M059J (cell line): ENCODE measurements at regions not wholly inside any gene's neighbourhood (a gene's known extent, or its start where the extent isn't known, plus 50 kb on each side); places are given as distances from the start of the nearest gene placed in this dataset.

Experiments used
- DNase-seq: peaks from one replicate; pipeline ENCODE4 v3.0.0-alpha.2; 2012; ENCODE audit warnings: low read depth

DNA sequence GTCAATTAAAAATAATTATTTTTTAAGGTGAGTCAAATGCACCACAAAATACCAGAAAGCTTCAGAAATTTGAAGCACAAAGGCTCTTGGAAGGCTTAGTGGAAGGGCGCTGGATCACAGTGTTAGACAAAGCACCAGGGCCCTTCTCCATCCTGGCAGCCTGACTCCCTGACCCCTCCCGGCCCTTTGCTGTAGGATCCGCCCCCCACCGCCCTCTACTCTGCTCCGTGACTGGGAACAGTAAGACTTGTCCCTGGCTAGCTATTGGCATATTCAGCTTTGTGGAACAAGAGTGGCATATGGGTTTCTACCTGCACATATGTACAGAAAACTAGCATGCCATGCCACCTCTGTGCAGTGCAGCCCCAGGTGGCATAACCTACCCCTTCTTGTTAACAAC, 222.1 kb downstream of the SYK start:
- DNase-seq: no peak

GRCh38 chr9:91024841-91025240, 223.2 kb downstream of the SYK start:
- DNase-seq: no peak

GRCh38 chr9:91025856-91026255, 224.2 kb downstream of the SYK start:
- no peak for DNase-seq

DNA sequence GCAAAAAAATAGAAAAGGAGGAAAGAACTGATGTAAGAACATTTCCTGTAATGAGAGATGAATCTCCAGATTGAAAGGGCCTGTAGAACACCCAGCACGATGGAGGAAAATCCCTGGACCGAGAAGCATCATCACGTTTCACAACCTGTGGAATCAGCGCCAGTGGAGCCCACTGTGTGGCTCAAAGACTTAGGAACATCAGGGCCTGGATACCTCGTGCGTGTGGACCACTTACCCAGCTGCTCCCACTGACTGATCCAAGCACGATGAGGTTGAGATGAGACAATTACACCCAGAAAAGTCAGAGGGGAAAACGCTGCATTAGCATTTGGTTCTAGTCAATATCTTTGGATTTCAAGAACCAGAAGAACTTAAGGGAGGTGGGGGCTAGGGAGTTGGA, 224.6 kb downstream of the SYK start:
- DNase-seq: no peak

- DNase-seq: no peak
Observed at GRCh38 chr9:91027005-91027404, 225.4 kb downstream of the SYK start.

DNA sequence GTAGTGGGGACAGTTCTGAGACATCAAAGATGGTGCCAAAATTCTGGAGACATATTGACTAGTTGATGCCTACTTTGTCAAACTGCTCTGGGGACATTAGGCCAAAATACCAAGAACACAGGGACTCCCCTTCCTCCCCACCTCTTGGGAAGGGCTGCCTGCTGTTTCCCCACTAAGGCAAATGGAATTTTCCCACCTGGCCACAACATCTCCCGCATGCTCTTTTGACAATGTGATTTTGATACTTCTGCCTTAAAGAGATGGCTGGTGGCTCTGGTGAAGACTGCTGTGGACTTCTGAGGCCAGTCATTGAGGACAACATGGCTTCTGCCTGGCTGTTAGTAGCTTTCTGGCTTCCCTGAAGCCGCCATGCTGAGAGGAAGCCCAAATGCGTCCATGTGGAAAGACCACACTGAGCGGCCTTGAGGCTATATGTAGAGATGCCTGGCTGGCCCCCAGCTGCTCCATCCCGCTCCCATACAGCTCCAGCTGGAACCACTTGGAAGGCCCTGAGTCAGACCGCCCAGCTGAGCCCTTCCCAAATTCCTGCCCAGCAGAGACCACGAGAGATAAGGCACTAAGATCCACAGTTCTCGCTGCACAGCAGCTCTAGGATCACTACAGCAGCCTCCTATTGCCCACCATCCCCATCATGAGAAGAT, 226.7 kb downstream of the SYK start:
- no peak for DNase-seq

DNA sequence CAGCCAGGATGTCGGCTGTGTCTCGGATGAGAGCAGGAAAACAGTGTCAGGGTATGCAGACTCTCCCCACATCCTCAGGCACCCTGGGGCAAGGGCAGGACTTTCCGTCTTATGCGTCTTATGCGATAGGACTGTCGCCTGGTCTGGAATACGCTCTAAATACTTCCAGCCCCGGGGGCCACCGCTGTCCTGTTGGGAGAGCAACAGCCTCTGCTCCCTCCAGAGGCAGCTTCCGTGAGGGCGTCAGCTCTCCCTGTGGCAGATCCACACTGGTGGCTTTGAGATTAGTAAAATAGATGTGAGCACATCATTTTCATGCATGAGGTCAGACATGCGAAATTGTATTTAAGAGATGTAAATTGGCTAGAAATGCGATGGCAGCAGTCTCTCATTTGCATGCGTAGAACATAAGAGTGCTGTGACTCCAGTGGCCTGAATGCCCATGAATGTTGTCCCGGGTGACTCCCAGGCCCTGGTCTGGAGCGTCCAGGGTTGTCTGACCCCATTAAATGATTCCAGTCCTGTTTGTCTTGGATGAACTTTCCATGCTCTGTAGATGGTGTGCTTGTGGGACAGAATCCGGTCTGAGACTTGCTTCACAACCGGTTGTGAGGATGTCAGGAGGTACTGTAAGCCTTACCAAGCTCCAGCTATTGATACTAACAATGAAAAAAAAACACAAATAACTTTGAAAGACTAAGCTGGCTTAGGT, 228.2 kb downstream of the SYK start:
- DNase-seq: no peak

DNA sequence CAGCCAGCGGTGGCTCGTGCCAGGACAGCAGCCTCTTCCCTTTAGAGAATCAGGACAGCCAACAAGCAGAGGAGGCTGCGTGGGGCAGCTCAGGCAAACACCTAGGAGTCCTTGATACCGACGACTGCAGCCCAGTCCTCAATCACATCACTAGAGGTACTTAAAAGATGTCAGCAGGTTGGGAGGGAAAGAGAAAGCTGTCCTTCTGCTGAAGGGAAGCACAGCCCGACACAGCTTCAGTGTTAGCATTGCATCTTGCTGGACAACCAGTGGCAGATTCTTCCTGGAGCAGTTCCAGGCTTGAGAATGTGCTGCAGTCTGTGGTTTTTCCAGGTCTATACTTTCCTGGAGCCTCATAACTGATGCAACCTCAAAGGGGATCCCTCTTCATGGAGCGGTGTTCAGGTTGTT, 230.5 kb downstream of the SYK start:
- DNase-seq: peak; percentile 38

- no peak for DNase-seq
Observed at GRCh38 chr9:91033270-91033669, 231.7 kb downstream of the SYK start.

DNA sequence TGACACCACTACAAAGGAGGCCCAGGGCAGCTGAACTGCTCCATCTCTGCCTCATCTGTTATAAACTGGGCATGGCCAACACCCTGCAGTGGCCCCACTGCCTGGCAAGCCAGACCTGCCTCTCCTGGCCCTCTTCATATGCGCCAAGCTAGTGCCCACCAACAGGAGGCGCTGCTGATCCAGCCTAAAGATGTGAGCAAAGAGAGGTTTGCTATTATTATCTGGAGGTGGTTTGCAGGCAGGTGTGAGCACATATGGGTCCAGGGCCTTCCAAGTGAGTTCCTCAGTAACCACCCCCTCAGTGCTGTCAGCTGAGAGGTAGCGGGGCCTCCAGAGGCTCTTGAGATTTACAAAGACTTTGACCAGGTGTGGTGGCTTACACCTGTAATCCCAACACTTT, 232.2 kb downstream of the SYK start:
- peak; percentile 8 for DNase-seq

GRCh38 chr9:91034521-91034920, 232.9 kb downstream of the SYK start:
- no peak for DNase-seq

DNA sequence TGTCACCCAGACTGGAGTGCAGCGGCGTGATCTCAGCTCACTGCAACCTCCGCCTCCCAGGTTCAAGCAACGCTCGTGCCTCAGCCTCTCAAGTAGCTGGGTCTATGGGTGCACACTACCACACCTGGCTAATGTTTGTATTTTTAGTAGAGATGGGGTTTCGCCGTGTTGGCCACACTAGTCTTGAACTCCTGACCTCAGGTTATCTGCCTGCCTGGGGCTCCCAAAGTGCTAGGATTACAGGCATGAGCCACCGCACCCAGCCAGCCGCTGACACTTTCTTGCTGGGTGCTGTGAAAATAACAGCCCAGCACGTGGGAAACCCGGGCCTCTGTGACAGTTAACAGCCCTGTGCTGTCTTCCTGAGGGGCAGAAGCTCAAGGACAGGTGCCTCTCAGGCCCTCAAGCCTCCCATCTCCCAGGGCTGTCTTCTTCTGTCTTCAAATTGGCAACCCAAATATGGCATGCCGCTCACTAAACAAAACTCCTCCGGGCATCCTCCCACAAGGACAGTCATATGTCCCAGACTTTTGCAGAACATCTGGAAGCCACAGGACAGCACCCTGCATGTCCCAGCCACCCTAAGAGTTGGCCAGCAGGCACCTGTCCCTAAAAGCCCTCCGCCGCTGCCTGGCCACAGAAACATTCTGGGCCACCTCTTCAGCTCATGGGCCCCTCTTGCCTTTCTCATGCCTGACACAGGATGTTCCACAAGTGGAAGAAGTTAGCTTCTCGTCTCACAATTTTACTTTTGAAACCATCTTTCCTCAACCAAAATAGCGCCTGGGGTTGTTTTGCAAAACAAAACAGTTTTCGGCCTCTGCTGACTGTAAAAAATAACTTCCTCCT, 233.6 kb downstream of the SYK start:
- DNase-seq: no peak

DNA sequence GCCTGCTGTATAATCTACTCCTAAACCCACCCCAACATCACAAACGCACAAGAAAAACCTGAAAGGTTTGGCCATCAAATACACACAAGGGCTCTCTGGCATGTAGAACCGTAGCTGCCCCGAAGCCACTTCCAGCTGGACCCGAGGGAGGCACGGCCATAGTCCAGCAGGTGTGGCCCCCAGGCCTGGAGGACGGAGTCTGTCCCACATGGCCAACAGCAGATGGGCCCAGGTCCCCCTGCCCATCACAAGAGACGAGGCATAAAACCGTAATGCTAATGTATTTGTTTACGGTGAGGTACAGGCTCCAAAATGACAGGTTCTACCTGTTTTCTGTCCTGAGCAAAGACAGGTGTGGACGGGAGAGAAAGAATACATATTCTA, 234.2 kb downstream of the SYK start:
- no peak for DNase-seq

DNA sequence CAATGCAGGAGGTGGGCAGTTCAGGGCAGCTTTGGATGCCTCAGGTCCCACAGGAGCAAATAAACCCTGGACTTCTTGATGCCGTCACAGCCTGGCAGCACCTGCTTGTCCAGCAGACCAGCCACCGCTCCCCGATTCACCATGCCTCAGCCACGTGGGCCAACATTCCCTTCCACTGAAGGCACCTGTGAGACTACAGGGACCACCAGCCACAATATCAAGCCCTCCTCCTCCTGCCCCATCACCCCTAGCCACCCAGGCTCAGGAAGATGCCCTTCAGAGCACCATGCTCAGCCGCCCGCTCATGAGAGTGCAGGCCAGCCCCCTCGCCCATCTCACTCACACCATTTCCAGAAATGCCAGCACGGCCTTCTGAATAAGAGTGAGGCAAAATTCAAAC, 234.7 kb downstream of the SYK start:
- DNase-seq: no peak

GRCh38 chr9:91036826-91037510, 235.3 kb downstream of the SYK start:
- peak; percentile 83 for DNase-seq

DNA sequence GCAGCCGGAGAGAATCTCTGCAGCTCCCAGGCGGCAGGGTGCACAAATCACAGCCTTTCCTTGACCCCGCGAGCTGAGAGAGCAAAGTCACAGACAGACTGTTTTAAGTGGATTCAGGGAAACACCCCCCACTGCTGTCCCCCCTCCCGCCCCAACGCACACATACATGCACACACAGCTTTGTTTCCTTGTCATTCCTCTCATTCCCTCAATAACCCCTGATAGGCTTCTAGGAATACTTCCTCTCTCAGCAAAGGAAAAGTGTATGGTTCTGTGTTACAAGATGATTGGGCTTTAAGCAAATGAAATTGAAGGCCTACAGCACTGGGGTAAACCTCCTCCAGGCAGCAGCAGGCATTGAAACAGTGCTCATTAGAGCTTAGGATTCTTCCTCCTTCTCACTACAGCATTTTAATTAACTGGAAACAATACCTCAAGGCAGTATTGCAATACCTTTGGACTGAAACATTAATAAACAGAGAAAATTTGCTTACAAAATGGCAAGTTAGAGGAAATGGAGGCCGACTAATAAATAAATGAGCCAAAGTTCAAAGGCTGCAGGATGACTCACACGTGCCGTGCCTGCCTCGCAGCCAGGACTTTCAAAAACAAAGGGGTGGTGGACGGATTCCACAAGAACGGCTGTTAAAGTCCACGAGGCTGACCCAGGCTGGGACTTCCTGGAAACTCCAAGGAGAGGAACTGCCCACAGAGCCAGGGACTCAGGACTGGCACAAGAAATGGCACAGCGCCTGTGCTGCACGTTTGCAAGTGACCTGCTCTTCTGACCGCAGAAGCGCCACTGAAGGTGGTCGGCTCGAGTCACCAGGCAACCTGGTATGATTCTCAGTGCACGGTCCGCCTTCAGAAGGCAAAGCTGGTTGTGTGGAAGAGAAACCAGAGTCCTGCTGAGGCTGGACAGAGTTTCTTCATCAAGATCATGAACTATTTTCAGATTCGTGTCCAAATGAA, 236.2 kb downstream of the SYK start:
- DNase-seq: peak; percentile 95

DNA sequence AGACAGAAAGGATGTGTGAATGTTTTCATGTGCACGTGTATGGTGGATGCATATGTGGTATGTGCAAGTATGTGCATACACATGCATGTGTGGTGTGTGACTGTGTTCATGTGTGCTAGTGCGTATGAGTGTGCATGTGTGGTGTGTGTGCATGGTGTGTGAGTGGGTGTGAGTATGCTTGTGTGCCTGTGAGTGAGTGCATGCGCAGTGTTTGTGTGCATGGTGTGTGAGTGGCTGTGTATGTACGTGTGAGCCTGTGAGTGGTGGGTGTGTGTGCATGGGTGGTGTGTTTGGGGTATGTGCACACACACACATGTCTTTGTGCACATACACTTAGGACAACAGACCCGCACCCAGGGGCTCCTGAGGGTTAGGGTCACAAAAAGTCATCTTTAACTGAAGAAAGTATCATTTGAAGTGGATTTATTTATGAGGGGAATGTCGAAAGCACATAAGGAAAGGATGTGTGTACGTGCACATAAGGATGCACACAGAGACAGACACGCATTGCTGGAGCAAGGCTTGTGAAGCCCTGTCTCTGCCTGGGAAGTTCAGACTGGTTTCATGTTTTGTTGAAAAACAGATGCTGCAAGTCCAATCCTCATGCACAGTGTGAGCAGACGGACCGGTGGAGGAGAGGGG, 237.0 kb downstream of the SYK start:
- no peak for DNase-seq

- peak; percentile 42 for DNase-seq
Observed at GRCh38 chr9:91039125-91039834, 237.7 kb downstream of the SYK start.

GRCh38 chr9:91039835-91040140, 238.2 kb downstream of the SYK start:
- no peak for DNase-seq
